GM21619 (cell line): ENCODE measurements at regions not wholly inside any gene's neighbourhood (a gene's known extent, or its start where the extent isn't known, plus 50 kb on each side); places are given as distances from the start of the nearest gene placed in this dataset.

Experiments used
- ATAC-seq: cut with Tn5 transposase; IDR thresholded peaks from one replicate; pipeline ENCODE4 v1.9.1; 2021; ENCODE audit not compliant: unreplicated experiment

DNA sequence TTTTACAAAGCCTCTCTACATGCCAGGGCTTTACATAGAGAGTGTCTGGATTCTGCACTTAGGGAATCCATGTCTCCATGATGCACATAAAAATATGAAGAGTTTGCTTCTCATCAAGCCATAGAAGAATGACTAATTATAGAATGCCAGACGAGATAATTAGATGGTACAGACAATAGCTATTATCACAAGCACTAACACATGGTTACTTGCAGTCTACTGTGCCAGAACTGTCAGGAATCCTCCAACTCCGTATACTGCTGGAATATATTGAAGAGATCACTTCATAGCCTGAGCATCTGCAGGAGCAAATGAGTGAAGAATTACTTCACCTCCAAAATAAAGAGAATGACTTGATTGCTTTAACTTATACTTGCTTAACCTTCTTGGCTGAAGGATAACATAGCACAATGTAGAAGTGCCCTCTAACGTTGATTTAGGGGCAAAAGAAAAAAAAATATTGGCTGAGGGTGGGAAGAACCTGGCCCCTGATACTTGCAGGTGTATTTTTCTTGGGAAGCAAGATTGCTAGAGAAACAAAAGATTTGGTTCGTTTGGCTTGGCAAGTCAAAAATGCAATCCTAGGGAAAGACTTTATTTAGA is 272.8 kb upstream of the FAR2 start:
- ATAC-seq, result no peak

DNA sequence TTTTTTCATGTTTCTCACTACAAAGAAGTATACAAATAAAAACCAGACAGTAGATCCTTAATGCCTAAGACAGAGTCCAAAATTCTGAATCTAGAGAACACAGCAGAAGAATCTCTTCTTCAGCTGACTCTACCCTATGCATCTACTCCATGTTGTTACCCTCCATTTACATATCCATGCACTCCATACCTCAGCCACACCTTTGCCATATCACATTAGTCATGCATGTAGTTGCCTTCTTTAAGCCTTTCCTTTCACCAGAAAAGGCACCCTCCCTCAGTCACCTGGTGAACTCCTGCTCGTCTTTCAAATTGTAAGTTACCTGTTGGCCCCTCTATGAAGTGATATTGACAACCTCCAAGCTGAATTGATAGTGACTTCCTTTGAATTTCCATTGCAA is 271.2 kb upstream of the FAR2 start:
- no peak for ATAC-seq

DNA sequence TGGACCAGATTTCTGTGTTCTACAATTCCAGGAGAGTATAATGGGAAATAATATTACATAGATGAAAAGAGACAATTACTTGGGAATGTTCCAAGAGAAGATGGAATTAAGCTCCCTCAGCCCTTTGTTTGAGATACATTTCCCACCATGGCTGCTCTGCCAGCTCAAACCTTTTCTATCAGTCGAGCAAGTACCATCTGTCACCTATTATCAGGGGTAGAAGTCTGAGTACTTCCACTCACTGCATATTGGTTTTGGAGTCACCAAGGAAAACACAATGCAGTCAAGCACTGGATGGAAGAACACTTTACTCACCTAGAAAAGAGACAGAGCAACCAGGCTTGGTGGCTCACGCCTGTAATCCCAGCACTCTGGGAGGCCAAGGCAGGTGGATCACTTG is 270.4 kb upstream of the FAR2 start:
- no peak for ATAC-seq

DNA sequence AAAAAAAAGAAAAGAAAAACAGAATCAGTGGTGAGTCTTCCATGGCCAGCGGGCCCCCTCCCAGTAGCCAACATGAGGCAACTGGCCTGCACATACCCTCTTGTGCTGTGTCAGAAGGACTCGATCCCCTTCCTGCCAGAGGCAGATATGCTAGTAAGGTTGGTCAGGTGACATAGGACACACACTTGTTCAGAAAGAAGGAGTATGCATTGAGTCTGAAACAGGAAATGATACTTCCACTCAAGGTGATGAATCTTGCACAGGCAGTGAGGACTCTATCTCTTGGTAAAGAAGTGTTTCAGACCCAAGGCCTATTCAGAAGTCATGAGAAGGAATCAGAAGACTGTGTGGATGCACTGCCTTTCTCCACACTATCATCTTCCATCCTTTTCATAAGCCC is 269.7 kb upstream of the FAR2 start:
- ATAC-seq, result peak; percentile 84

GRCh38 chr12:28882444-28882843 is 266.6 kb upstream of the FAR2 start:
- no peak for ATAC-seq

GRCh38 chr12:28883406-28883997 is 265.6 kb upstream of the FAR2 start:
- ATAC-seq, result no peak

DNA sequence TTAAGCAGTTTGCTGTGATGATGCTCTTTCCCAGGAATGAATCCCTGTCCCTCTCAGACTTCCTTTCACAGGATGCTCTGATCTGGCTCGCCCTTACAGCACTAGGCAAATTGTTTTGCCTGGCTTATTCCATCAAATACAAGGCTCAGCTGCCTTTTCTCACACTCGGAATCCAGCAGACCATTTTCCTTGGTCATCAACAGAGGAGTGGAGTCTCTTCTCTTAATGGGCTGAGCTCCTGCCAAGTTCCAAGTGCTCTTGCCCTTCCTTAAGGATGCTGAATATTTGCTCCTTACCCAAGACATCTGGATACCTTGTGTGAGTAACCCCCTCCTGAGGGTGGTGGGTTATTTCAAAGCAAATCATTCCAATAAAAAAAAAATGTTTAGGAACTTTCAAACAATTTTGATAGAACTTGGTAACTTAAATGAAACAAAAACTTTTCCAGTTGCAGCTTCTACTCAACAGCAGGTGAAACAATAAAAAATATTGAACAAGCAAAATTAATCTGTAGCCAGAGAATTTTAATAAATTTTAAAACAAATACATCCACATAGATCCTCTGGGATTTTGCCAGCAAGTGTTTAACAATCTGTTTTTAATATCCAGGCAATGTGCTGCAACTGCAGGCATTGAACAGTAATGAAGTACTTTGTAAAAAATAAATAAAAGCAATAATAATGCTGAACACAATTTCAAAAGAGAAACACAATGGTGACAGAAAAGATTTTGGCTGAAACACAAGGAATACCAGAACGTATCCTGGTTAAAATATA is 264.0 kb upstream of the FAR2 start:
- no peak for ATAC-seq

DNA sequence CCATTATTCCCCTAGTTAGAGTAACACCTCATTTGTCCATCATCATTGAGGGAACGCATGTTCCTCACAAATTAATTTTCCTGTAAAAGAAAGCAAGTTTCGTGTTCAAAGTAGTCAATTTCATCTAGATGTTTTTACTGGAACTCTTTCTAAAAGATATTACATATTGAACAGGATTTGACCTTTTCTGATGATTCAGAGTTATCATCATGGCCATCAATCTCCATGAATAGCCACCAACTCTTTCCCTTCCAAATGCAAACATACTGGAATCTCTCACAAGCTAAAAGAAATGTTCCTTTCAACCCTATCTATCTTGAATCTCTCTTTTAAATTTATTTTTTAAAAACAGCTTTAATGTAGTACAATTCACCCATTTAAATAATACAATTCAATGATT is 263.1 kb upstream of the FAR2 start:
- no peak for ATAC-seq

DNA sequence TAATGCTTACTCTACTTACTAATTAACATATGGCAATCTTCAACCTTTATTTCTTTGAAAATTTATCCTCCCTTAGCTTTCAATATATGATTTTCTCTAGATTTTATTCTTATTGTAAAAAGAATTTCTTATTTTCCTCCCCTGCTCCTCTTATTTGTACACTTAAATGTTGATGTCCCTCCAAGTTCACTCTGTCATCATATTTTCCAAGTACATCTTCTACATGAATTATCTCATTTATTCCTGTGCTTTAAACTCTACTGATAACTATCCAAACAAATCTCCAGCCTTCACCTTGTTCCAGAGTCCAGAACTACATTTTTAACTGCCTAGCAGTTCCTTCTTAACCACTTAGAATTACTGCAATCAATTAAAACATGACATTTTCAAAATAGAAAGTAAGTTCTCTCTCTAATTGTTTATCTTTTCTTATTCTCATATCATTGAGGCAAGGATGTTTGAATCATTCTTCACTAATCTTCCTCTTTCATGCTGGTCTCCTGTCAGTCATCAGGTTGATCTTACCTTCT is 261.6 kb upstream of the FAR2 start:
- ATAC-seq, result no peak

GRCh38 chr12:28890664-28891063 is 258.4 kb upstream of the FAR2 start:
- no peak for ATAC-seq

DNA sequence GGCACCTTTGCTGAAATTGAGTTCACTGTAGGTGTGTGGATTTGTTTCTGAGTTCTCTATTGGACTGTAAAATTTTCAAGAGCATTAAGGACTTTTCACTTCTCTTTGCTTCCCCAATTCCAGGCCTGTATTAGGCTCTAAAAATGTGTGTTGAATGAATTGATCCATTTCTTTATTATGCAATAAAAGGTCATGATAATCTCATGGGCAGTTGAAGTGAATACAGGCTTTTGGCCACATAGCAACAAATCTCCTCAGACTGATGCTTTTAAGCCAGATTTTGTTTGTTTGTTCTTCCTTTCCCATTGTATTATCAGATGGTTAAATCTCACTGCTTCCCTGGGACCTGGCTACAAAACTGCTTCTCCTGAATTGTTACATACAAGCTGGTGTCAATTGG is 258.0 kb upstream of the FAR2 start:
- ATAC-seq, result no peak

GRCh38 chr12:28893365-28893764 is 255.7 kb upstream of the FAR2 start:
- no peak for ATAC-seq

GRCh38 chr12:28893856-28894255 is 255.2 kb upstream of the FAR2 start:
- ATAC-seq, result no peak

DNA sequence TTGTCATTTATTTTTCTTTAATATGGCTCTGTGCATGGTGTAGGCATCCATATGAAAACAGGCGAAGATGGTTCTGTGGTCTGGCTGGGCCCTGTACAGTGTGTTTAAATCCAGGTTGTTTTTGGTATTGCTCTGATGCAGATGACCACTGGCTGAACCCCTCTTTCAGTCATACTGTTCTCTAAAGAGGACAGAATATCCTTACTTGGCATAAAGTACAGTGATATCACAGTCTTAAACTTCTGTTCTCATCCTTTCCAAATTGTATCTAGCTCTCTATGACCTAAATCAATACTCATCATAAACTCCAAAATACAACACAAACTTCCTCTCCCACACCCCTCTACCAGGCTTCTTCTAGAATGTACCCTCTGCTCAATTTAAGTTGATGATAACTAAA is 252.7 kb upstream of the FAR2 start:
- no peak for ATAC-seq

- no peak for ATAC-seq
These were observed 251.0 kb upstream of the FAR2 start for GRCh38 chr12:28898038-28898437.

GRCh38 chr12:28899951-28900350 is 249.1 kb upstream of the FAR2 start:
- no peak for ATAC-seq

DNA sequence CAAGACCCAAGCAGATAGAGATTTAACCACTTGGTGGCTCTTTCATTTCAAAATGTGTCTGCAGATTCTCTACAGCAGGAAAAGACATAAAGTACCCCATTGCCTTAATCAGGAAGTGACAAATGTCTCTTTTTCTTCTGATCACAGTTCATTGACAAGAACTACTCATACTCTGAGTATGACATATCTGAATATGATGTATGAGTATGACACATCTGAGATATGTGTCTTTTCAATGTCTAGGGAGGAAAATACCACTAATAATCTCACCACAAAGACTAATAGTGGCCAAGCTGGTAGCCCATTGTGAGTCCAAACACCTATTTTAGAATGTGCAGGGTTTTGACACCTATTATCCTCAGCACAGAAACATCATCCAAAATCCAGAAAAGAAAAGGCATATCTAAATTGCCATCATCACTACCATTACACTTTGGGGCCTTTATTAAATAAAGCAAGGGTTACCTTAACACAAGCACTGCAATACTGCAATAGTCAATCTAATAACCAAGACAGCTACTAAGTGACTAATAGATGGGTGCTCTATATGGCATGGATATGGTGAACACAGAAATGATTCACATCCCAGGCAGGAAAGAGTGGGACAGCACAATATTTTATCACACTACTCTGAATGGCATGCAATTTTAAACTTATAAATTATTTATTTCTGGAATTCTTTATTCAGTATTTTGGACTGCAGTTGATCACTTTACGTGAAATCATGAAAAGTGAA is 243.7 kb upstream of the FAR2 start:
- no peak for ATAC-seq

DNA sequence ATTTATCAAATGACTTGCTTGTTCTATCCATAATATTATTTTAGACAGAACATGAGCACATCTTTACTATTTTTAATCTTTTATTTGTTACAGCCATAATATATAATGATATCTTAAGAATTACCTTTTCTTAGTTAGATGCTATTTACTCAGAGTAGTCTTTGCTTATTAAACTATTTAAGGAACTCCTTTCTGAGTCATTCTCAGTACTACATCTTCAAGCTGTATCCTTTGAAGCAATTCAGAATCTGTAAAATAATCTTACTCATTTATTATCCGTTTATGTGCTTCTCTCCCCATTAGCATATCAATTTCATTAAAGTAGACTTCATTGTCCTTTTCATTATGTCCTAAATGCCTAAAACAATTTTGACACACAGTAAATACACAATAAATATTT is 240.4 kb upstream of the FAR2 start:
- no peak for ATAC-seq

GRCh38 chr12:28909291-28909690 is 239.8 kb upstream of the FAR2 start:
- no peak for ATAC-seq

DNA sequence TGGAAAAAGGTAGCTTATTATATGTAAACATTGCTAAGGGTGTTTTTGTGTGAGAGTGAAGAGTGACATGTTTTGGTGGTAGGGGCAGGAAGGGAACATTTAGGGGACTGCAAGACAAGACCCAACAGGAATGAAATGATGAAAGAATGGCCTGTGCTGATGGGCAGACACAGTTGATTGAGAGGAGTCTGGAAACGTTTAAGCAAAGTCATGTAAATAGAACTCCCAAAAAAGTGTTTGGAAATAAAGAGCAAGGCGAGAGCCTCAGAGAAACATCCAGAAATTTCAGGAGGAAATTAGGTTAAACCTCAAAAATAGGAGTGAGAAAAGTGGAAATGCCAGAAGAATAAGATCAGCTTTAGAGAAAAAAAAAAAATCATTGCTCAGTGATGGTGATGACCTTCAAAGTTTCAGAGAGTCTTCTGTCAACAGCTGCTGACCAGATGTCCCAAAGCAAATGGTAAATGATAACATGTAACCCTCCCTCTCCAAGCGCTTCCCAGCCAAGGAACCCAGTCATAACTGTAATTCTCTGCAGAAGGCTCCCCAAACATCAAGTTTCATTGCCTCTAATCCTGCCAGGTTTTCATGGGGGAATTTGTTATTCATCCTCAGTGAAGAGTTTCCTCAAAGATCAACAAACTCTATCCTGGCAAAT is 223.2 kb upstream of the FAR2 start:
- no peak for ATAC-seq

DNA sequence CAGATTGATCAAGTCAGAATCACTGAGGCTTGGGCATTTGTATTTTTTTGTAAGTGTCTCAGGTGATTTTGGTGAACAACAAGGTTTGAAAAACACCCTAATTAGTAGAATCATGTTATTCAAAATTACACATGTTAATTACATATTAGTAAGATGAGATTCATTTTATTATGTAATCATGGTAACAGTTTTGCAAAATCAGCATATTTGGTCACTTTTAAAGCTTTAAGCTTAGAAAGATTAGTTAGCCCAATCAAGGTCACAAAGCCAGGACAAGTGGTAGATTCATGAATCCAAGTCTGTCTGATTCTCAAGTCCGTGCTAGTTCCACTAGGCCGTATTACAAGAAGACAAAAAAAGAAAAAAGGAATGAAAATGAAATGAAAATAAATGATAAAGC is 218.4 kb upstream of the FAR2 start:
- ATAC-seq, result no peak
